ENCODE measurements at regions not wholly inside any gene's neighbourhood (a gene's known extent, or its start where the extent isn't known, plus 50 kb on each side); places are given as distances from the start of the nearest gene placed in this dataset.
A peak's percentile ranks its signal among the peaks of the same experiment; 100 is the strongest.
"Not testable (repeated sequence)": the region's sequence is repeated elsewhere in the genome, so short reads cannot be mapped to it uniquely, and the experiment has no call there.

- DNase-seq = no peak
These were observed 175.6 kb upstream of the THSD7A start for GRCh38 chr7:12007576-12007975.

DNA sequence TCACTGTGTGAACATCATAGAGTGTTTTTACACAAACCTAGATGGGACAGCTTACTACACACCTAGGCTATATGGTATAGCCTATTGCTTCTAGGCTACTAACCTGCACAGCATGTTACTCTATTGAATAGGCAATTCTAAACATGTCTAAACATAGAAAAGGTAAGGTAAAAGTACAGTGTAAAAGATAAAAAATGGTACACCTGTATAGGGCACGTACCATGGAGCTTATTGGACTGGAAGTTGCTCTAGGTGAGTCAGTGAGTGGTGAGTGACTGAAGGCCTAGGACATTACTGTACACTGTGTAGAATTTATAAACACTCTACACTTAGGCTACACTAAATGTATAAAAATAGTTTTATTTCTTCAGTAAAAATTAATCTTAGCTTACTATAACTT, 182.0 kb upstream of the THSD7A start:
- DNase-seq = no peak

DNA sequence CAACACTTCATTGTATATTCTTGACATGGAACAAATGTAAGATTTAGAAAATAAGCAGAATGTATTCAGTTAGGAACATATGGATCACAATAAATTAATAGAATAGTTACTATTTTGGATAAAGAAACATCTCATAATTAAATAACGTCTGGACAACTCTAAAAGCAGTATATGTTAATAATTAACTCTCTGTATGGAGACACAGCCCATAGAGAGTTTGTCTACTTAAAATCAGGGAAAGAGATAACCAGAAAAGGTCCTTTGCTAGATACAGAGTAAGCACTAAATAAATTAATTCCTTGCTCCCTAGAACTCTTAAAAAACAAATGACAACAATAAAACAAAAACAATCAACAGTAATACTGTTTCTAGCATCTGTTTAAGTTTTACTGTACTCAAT, 184.4 kb upstream of the THSD7A start:
- DNase-seq = no peak

DNA sequence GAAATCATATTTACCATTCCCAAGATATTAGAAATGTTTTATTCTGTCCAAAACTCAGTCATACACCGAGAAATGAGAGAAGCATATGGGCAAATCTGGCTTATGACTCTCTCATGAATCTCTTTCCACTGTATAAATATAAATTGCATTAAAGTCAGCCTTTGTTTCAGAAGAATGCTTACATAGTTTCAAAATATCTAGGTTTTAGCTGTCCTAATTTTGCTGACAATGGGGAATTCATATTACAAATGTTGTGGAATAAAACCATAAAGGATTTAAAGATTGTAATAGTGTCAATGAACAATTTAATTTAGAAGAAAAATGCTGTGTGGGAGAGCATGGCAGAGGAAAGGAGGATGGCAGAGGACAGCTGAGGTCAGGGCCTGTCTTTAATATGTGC, 185.0 kb upstream of the THSD7A start:
- DNase-seq = no peak

GRCh38 chr7:12022011-12022410, 189.1 kb upstream of the TMEM106B start:
- not testable (repeated sequence) for DNase-seq

DNA sequence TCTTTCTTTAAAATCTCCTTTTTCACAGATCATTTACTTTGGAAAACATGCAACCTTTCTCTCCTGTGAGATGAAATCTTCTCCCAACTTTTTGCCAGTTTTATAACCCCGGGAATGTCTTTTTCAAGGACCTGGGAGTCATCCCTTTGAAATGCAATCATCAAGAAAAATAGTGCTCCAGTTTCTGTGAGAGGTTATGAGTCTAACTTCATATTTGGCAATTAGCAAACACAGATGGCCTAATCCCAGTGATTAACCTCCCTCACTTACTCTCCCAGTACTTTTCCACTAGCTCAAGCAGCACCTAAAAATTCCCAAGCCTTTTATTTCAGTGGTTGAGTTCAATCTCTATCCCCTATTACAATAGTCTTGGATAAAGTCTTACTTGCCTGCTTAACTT, 185.8 kb upstream of the TMEM106B start:
- DNase-seq = no peak

DNA sequence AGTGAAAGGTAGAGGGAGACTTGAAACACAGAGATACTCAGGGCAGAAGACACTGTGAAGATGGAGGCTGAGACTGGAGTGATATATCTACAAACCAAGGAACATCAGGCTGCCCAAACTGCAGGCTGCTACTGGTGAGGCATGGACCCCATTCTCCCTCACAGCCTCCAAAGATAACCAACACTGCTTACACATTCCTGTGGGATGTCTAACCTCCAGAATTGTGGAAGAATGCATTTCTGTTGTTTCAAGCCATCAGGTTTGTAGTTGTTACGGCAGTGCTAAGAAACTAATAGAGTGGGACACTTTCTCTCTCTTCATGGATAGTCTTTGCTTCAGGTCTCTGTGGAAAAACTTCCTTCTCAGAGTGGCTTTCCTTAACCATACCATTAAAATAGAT, 182.6 kb upstream of the TMEM106B start:
- DNase-seq = no peak

DNA sequence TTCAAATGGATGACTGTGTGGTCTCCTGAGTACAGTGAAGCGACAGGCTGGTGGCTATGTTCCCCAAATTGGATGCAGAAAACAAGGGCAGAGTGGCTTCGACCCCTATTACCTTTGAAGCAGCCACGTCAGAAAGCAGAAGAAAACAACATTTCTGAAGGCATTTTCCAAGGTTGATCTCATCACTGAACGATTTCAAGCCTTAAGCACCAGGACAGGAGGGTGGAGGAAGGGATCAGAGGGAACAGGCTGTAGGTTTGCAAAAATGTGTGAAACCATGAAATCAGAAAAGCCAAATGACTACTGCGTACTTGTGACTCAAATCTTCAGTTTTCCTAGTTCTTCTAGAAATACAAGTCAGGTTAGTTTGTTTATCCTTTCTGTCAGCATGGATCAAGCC, 181.0 kb upstream of the TMEM106B start:
- no peak for DNase-seq

DNA sequence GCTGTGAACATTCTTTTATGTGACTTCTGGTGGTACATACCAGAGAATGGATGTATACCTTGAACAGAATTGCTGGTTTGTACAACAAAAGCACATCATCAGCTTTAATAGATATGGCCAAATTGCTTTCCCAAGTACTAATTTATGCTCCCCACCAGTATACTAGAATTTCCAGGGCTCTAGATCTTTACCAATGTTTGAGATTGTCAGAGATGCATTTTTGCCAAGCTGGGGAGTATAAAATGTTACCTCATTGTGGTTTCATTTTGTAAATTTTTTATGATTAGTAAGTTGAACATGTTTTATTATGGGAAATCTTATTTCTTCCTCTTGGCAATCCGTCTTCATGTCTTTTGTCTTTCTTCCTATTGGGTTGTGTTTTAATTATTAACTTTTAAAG, 179.9 kb upstream of the TMEM106B start:
- no peak for DNase-seq

DNA sequence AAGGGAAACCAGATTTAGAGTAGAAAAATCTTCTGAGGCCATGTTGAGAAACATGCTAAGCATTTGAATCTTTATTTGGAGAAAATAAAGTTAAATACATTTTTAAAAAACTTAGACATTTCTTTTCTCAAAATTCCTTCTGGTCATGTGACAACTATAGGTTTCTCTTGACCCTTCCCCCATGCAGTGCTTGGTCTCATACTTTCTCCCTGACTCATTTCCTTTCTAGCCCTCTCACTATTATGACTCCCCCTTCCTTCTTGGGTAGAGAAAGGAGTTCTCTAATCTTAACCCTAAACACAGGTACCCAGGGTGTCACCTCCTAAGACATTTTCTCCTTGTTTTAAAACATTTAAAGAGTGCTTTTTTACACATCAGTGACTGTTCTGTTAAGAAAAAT, 179.5 kb upstream of the TMEM106B start:
- no peak for DNase-seq

DNA sequence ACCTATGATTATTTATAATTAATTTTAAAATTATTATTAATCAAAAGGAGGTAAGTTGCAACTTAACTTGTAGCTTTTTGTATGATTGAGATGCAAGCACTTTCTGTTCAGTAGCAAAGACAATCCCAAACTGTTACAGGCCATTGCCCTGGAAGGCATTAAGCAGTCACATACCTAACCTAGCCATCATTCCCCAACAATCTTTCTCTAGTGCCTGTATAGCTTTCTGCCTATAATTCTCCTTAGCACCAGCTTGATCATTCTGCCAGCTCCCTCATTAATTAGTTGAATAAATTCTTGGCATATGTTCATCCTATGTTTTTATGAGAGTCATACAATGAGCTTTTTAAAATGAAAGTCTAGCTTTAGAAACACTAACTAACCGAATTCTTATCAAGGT, 178.9 kb upstream of the TMEM106B start:
- DNase-seq = no peak

GRCh38 chr7:12043457-12043856, 167.6 kb upstream of the TMEM106B start:
- not testable (repeated sequence) for DNase-seq

GRCh38 chr7:12052211-12052610, 158.9 kb upstream of the TMEM106B start:
- no peak for DNase-seq

GRCh38 chr7:12053561-12053960, 157.5 kb upstream of the TMEM106B start:
- no peak for DNase-seq

- no peak for DNase-seq
These were observed 156.3 kb upstream of the TMEM106B start for GRCh38 chr7:12054830-12055229.

- no peak for DNase-seq
These were observed 154.7 kb upstream of the TMEM106B start for GRCh38 chr7:12056381-12056780.

DNA sequence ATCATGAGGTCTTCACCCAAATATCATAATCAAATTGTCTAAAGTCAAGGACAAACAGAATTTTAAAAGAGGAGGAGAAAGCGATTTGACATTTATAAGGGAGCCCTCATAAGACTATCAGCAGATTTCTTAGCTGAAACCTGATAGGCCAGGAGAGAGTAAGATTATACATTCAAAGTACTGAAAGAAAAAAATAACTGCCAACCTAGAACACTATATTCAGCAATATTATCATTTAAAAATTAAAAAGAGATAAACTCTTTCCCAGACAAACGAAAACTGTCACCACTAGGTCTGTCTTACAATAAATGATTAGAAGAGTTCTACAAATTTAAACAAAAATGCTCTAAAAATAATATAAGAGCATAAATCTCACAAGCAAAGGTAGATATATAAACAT, 154.1 kb upstream of the TMEM106B start:
- DNase-seq = no peak

DNA sequence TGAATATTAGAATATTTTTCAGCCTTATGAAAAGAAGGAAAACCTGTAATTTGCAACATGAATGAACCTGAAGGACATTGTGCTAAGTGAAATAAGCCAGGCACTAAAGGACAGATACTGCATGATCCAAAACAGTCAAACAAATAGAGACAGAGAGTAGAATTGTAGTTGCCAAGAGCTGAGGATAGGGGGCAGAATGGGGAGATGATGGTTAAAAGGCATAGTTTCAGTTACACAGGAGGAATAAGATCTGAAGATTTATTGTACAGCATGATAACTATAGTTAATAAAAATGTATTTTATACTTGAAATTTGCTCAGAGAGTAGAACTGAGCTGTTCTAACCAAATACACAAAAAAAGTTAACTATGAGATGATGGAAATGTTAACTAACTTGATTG, 149.0 kb upstream of the TMEM106B start:
- no peak for DNase-seq

GRCh38 chr7:12064586-12065127, 146.4 kb upstream of the TMEM106B start:
- DNase-seq = no peak

DNA sequence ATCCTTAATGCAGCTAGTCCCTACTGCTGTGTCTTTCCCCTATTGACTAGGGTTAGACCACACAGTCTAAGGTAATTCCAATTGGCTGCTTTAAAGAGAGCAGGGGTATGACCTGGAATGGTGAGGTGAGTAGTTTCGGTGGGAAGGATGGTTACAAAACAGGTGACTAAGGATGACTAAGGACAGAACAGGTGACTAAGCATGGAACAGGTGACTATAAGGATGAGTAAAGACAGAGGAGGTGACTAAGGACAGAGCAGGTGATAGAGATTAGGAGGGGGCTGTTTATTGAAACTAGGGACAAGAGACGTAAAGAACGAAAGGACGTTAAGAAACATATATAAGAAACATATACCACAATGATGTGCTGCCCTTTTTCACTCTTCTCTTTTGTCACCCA, 145.1 kb upstream of the TMEM106B start:
- DNase-seq = no peak

GRCh38 chr7:12066521-12066920, 144.6 kb upstream of the TMEM106B start:
- DNase-seq = no peak

GRCh38 chr7:12067156-12067831, 143.8 kb upstream of the TMEM106B start:
- DNase-seq = peak; percentile 29

- no peak for DNase-seq
These were observed 141.3 kb upstream of the TMEM106B start for GRCh38 chr7:12069757-12070156.

GRCh38 chr7:12074889-12075288, 136.2 kb upstream of the TMEM106B start:
- no peak for DNase-seq

DNA sequence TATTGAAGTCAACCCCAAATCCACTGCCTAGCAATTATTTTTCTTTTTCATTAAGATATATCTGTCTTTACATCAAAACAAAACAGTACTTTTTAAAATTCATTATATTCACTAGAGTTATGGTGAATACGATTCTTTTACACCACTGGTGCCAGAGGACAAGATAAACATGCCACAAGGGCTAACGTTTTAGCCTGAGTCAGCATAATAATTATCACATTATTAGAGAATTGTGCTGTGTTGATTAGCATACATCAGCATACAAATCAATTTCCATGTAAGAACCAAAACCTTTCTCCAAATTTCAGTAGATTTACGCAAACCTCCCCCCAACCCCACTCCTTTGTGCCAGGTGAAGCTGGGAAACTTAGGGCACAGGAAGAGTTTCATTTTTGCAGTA, 131.1 kb upstream of the TMEM106B start:
- DNase-seq = no peak

Measured in left hindlimb (tissue), 1 donor.